HepG2 (cell line): ENCODE measurements at regions not wholly inside any gene's neighbourhood (a gene's known extent, or its start where the extent isn't known, plus 50 kb on each side); places are given as distances from the start of the nearest gene placed in this dataset.
A peak's percentile ranks its signal among the peaks of the same experiment; 100 is the strongest.

Experiments used
- ATF1 ChIP-seq: IDR thresholded peaks from 2 replicates; pipeline ENCODE4 v1.6.1; 2016; ENCODE audit warnings: mild to moderate bottlenecking, control low read depth
- CHD2 ChIP-seq: IDR thresholded peaks from 2 replicates; pipeline ENCODE4 v1.6.1; 2011; ENCODE audit warnings: low read depth, low read length, improper control_type of control experiment
- CSRNP1 ChIP-seq: sonication (generic); formaldehyde crosslinking; IDR thresholded peaks from 2 replicates; pipeline ENCODE4 v1.8.1; 2023; ENCODE audit warnings: mild to moderate bottlenecking, missing genetic modification reagents
- DPF2 ChIP-seq: sonication (generic); formaldehyde crosslinking; IDR thresholded peaks from 2 replicates; pipeline ENCODE4 v1.4.0; 2020; ENCODE audit warnings: mild to moderate bottlenecking, low read depth, missing genetic modification reagents, borderline replicate concordance
- ESRRA ChIP-seq: sonication (generic); formaldehyde crosslinking; IDR thresholded peaks from 2 replicates; pipeline ENCODE4 v1.5.1; 2020; ENCODE audit warnings: mild to moderate bottlenecking, low read depth, missing genetic modification reagents
- ETV6 ChIP-seq: sonication (generic); formaldehyde crosslinking; conservative IDR thresholded peaks from 2 replicates; pipeline ENCODE4 v1.4.0; 2020; ENCODE audit warnings: missing genetic modification reagents
- GATAD1 ChIP-seq: IDR thresholded peaks from 2 replicates; pipeline ENCODE4 v1.6.1; 2016; ENCODE audit warnings: missing genetic modification reagents, missing compliant biosample characterization
- GFI1 ChIP-seq: sonication (generic); formaldehyde crosslinking; IDR thresholded peaks from 2 replicates; pipeline ENCODE4 v1.5.0; 2020; ENCODE audit warnings: missing genetic modification reagents, mild to moderate bottlenecking, borderline replicate concordance
- KAT8 ChIP-seq: IDR thresholded peaks from 2 replicates; pipeline ENCODE4 v1.6.1; 2016; ENCODE audit warnings: missing genetic modification reagents, missing compliant biosample characterization
- MED8 ChIP-seq: sonication (generic); formaldehyde crosslinking; IDR thresholded peaks from 2 replicates; pipeline ENCODE4 v1.8.1; 2023; ENCODE audit warnings: mild to moderate bottlenecking, missing genetic modification reagents; ENCODE audit not compliant: insufficient replicate concordance
- MYNN ChIP-seq: sonication (generic); formaldehyde crosslinking; IDR thresholded peaks from 2 replicates; pipeline ENCODE4 v1.4.0; 2020; ENCODE audit warnings: mild to moderate bottlenecking, low read depth, missing genetic modification reagents
- PCBP1 ChIP-seq: fragments of 200-400 bp; formaldehyde crosslinking; IDR thresholded peaks from 2 replicates; pipeline ENCODE4 v1.6.1; 2017; ENCODE audit warnings: mild to moderate bottlenecking, low read depth, low read length, borderline replicate concordance
- POGZ ChIP-seq: sonication (generic); formaldehyde crosslinking; IDR thresholded peaks from 2 replicates; pipeline ENCODE4 v1.4.0; 2020; ENCODE audit warnings: mild to moderate bottlenecking, missing genetic modification reagents
- PREB ChIP-seq: sonication (generic); formaldehyde crosslinking; IDR thresholded peaks from 2 replicates; pipeline ENCODE4 v1.4.0; 2020; ENCODE audit warnings: missing genetic modification reagents
- RBFOX2 ChIP-seq: fragments of 200-400 bp; formaldehyde crosslinking; IDR thresholded peaks from 2 replicates; pipeline ENCODE4 v1.6.1; 2017; ENCODE audit warnings: low read depth, mild to moderate bottlenecking, low read length
- RBM39 ChIP-seq: fragments of 200-400 bp; formaldehyde crosslinking; IDR thresholded peaks from one replicate; pipeline ENCODE4 v1.6.1; 2018; ENCODE audit warnings: antibody characterized with exemption, mild to moderate bottlenecking, low read depth, low read length; ENCODE audit not compliant: poor library complexity, severe bottlenecking
- SALL1 ChIP-seq: sonication (generic); formaldehyde crosslinking; IDR thresholded peaks from 2 replicates; pipeline ENCODE4 v1.8.0; 2022; ENCODE audit warnings: mild to moderate bottlenecking, missing genetic modification reagents
- SCMH1 ChIP-seq: sonication (generic); formaldehyde crosslinking; IDR thresholded peaks from 2 replicates; pipeline ENCODE4 v1.9.0; 2021; ENCODE audit warnings: missing genetic modification reagents, mild to moderate bottlenecking, borderline replicate concordance
- SRSF9 ChIP-seq: fragments of 200-400 bp; formaldehyde crosslinking; IDR thresholded peaks from 2 replicates; pipeline ENCODE4 v1.6.1; 2018; ENCODE audit warnings: borderline replicate concordance, mild to moderate bottlenecking, low read depth, low read length; ENCODE audit not compliant: insufficient read depth, poor library complexity, severe bottlenecking
- TAF15 ChIP-seq: fragments of 200-400 bp; formaldehyde crosslinking; IDR thresholded peaks from one replicate; pipeline ENCODE4 v1.6.1; 2018; ENCODE audit warnings: mild to moderate bottlenecking, low read depth, low read length; ENCODE audit not compliant: poor library complexity, severe bottlenecking
- TGIF2 ChIP-seq: IDR thresholded peaks from 2 replicates; pipeline ENCODE4 v1.6.1; 2016; ENCODE audit warnings: control low read depth, missing compliant biosample characterization
- THYN1 ChIP-seq: sonication (generic); formaldehyde crosslinking; IDR thresholded peaks from 2 replicates; pipeline ENCODE4 v1.8.1; 2023; ENCODE audit warnings: low read depth, mild to moderate bottlenecking, moderate library complexity, missing genetic modification reagents, borderline replicate concordance
- ZNF230 ChIP-seq: sonication (generic); formaldehyde crosslinking; IDR thresholded peaks from 2 replicates; pipeline ENCODE4 v1.4.0; 2020; ENCODE audit warnings: mild to moderate bottlenecking, missing genetic modification reagents
- ZNF329 ChIP-seq: sonication (generic); formaldehyde crosslinking; IDR thresholded peaks from 2 replicates; pipeline ENCODE4 v1.9.0; 2021; ENCODE audit warnings: low read depth, mild to moderate bottlenecking, missing genetic modification reagents
- ZNF496 ChIP-seq: sonication (generic); formaldehyde crosslinking; IDR thresholded peaks from 2 replicates; pipeline ENCODE4 v1.8.1; 2023; ENCODE audit warnings: mild to moderate bottlenecking, moderate library complexity, missing genetic modification reagents; ENCODE audit not compliant: insufficient replicate concordance
- ZNF703 ChIP-seq: sonication (generic); formaldehyde crosslinking; IDR thresholded peaks from 2 replicates; pipeline ENCODE4 v1.5.1; 2020; ENCODE audit warnings: missing genetic modification reagents, mild to moderate bottlenecking, moderate library complexity, borderline replicate concordance
- ZNF746 ChIP-seq: sonication (generic); formaldehyde crosslinking; IDR thresholded peaks from 2 replicates; pipeline ENCODE4 v1.8.0; 2022; ENCODE audit warnings: mild to moderate bottlenecking, missing genetic modification reagents
- ZNF75D ChIP-seq: sonication (generic); formaldehyde crosslinking; IDR thresholded peaks from 2 replicates; pipeline ENCODE4 v1.8.1; 2023; ENCODE audit warnings: missing genetic modification reagents, mild to moderate bottlenecking, borderline replicate concordance
- TF ChIP-seq, protein P1 (sequence below): sonication (generic); formaldehyde crosslinking; IDR thresholded peaks from 2 replicates; pipeline ENCODE4 v1.4.0; 2020; ENCODE audit warnings: missing genetic modification reagents

DNA sequence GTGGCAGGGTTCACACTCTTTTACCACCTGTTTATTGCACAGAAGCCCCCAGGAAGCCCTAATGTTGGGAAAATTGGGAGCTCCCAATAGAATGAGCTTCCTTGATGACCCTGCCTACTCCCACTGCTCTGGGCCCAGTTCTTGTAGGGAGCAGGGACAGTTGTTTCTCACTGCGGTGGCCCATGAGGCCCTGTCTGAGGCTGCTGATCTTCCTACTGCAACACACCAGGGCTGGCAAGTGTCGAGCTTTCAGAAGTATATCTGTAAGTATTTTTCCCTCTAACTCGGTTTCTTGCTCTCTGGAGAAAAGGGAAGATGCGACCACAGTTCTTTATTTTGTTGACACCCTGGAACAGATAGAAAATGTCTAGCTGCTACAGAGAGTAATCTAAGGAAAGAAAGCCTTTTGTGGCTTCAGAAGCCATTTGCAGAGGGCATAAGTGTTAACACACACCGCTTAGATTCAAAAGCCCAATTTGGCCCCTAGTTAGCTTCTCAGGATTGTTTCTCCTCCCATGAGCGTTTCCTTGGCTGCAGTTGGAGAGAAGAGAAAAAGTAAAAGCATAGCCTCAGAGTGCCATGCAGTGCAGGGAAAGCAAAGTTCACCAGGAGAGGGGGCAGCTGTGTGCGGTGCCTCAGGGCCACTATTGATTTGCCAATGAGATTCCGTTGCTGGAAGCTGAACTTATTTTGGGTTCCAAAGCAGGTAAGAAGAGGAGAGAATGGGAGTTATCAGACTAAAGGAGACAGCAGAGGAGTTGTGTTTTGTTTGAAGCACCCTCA lies 102.6 kb downstream of the SELENOF start (continued):
- TF ChIP-seq CSRNP1: no peak
- TF ChIP-seq THYN1 (CRISPR knock-in tag): no peak
- no peak for TF ChIP-seq TAF15
- no peak for TF ChIP-seq ZNF496
- TF ChIP-seq MED8 (CRISPR knock-in tag): no peak
- no peak for TF ChIP-seq SRSF9
- no peak for TF ChIP-seq ESRRA (CRISPR knock-in tag)
- TF ChIP-seq GFI1: 0 out of 2 replicates have a peak, but pooled peaks have one; percentile 14
- no peak for TF ChIP-seq ZNF703 (CRISPR knock-in tag)
- no peak for TF ChIP-seq CHD2
- TF ChIP-seq ZNF746: no peak
- TF ChIP-seq, protein P1, sequence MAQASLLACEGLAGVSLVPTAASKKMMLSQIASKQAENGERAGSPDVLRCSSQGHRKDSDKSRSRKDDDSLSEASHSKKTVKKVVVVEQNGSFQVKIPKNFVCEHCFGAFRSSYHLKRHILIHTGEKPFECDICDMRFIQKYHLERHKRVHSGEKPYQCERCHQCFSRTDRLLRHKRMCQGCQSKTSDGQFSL (CRISPR knock-in tag): no peak
- TF ChIP-seq ZNF230 (CRISPR knock-in tag): no peak
- no peak for TF ChIP-seq MYNN (CRISPR knock-in tag)
- TF ChIP-seq PCBP1: no peak
- TF ChIP-seq DPF2 (CRISPR knock-in tag): no peak
- TF ChIP-seq SALL1 (CRISPR knock-in tag): peak; percentile 52
- TF ChIP-seq ZNF329 (CRISPR knock-in tag): no peak
- no peak for TF ChIP-seq PREB
- TF ChIP-seq ATF1 (CRISPR knock-in tag): no peak
- TF ChIP-seq ZNF75D (CRISPR knock-in tag): no peak
- TF ChIP-seq SCMH1: no peak
- TF ChIP-seq RBFOX2: no peak
- peak; percentile 27; the same call in 1 of the 2 replicates for TF ChIP-seq POGZ (CRISPR knock-in tag)
- no peak for TF ChIP-seq ETV6 (CRISPR knock-in tag)
- 0 out of 2 replicates have a peak, but pooled peaks have one; percentile 30 for TF ChIP-seq KAT8
- TF ChIP-seq GATAD1 (CRISPR knock-in tag): no peak
- no peak for TF ChIP-seq TGIF2 (CRISPR knock-in tag)
- TF ChIP-seq RBM39: no peak
